Testis (tissue), 2 donors: ENCODE measurements at regions not wholly inside any gene's neighbourhood (a gene's known extent, or its start where the extent isn't known, plus 50 kb on each side); places are given as distances from the start of the nearest gene placed in this dataset.

Experiments
- DNase-seq: peaks from one replicate; pipeline ENCODE4 v3.0.0-alpha.2; 2019
- H3K27ac ChIP-seq, 2 donors: fragments of 200-600 bp; sonication (generic); one replicate each; pipeline ENCODE4 v1.5.1; 2019
- H3K27me3 ChIP-seq: fragments of 200-600 bp; sonication (generic); one replicate; pipeline ENCODE4 v1.5.1; 2019
- H3K36me3 ChIP-seq: fragments of 200-600 bp; sonication (generic); one replicate; pipeline ENCODE4 v1.5.1; 2017; ENCODE audit warnings: low read depth; ENCODE audit errors: missing control alignments
- H3K4me1 ChIP-seq: fragments of 200-600 bp; sonication (generic); one replicate; pipeline ENCODE4 v1.5.1; 2019
- H3K4me3 ChIP-seq, 2 donors: fragments of 200-600 bp; sonication (generic); one replicate each; pipeline ENCODE4 v1.5.1; 2017 to 2019
- H3K9me3 ChIP-seq: fragments of 200-600 bp; sonication (generic); one replicate; pipeline ENCODE4 v1.5.1; 2017
- POLR2A ChIP-seq: fragments of 450-650 bp; IDR thresholded peaks from one replicate; pipeline ENCODE4 v1.6.1; 2017; ENCODE audit warnings: antibody characterized with exemption, mild to moderate bottlenecking, moderate library complexity
- WGBS, 2 donors: methylation state at CpG; one replicate each; pipeline ENCODE4 v1.1.5; 2018; 5-methylcytosine and 5-hydroxymethylcytosine counted together
- intact Hi-C: fragments of 100-400 bp; cut with DNase I; formaldehyde crosslinking; loops from one replicate; pipeline ENCODE4 v1.15.1; 2023; ENCODE audit warnings: low total_unique reads
- TF ChIP-seq, protein P1 (sequence below), 3 experiments: fragments of 450-650 bp in 2 of 3; fragments of 200-600 bp in 1 of 3; sonication (generic) in 1 of 3; IDR thresholded peaks; one replicate each; pipeline ENCODE4 v1.5.1; 2016 to 2019; ENCODE audit warnings: antibody characterized with exemption in 3 of 3, mild to moderate bottlenecking in 2 of 3, moderate library complexity in 1 of 3

DNA sequence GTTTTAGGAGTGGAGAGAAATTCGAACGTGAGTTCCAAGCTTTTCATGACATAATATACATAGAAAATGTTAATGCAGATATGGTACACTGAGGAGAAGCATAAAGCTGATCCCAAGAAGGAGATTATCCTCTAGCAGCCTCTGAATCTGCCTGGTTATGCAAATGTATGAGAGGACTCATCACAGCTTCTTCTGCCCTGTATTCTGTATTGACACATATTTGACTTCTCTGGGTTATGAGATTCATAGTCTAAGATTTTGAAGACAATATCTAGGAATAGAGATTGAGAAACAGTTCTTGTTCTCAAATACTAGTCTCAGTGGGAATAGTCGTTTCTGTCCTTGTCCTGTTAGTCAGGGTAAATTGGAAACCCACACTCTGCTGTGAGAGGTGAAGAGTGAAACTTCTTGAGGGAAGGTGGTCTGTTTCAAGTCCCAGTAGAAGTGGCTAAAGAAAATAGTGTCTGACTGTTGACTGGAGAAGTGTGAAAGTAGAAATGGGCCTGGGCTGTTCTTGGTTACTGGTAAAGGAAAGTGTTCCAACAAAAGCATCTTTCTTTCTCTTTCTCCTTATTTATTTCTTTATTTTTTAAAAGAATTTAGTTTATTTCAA is 1356.6 kb downstream of the SLITRK5 start:
- H3K9me3 ChIP-seq: no peaks in the 10 kb centered on the region
- no peak for DNase-seq
- H3K27ac ChIP-seq: no peak overlapping the region
- no peaks in the 10 kb centered on the region for H3K27me3 ChIP-seq
- WGBS, 2 donors: 79 to 84% methylated on average over 3 of the region's 3 CpGs
- no peaks in the 10 kb centered on the region for H3K4me1 ChIP-seq
- no peaks in the 10 kb centered on the region for H3K36me3 ChIP-seq
- intact Hi-C loops: no loop called here
- H3K4me3 ChIP-seq: no peak overlapping the region
- TF ChIP-seq, protein P1, sequence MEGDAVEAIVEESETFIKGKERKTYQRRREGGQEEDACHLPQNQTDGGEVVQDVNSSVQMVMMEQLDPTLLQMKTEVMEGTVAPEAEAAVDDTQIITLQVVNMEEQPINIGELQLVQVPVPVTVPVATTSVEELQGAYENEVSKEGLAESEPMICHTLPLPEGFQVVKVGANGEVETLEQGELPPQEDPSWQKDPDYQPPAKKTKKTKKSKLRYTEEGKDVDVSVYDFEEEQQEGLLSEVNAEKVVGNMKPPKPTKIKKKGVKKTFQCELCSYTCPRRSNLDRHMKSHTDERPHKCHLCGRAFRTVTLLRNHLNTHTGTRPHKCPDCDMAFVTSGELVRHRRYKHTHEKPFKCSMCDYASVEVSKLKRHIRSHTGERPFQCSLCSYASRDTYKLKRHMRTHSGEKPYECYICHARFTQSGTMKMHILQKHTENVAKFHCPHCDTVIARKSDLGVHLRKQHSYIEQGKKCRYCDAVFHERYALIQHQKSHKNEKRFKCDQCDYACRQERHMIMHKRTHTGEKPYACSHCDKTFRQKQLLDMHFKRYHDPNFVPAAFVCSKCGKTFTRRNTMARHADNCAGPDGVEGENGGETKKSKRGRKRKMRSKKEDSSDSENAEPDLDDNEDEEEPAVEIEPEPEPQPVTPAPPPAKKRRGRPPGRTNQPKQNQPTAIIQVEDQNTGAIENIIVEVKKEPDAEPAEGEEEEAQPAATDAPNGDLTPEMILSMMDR (IDR thresholded peaks at IDR 0.05): no peak
- no peak for TF ChIP-seq POLR2A

DNA sequence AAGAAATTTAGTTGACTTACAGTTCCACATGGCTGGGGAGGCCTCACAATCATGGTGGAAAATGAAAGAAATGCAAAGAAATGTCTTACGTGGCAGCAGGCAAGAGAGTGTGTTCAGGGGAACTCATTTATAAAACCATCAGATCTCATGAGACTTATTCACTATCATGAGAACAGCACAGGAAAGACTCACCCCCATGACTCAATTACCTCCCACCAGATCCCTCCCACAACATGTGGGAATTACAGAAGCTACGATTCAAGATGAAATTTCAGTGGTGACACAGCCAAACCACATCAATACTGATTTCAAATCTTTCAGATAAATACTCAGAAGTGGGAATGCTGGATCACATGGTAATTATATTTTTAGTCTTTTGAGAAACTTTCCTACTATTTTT is 1357.9 kb downstream of the SLITRK5 start:
- Histone ChIP-seq H3K27me3 (no peaks in the 10 kb centered on the region), H3K4me3 (no peak overlapping the region), H3K9me3 (no peaks in the 10 kb centered on the region), H3K4me1 (no peaks in the 10 kb centered on the region), H3K27ac (no peak overlapping the region), H3K36me3 (no peaks in the 10 kb centered on the region)
- 80 to 81% methylated on average over 2 of the region's 2 CpGs for WGBS, 2 donors
- intact Hi-C loops: no loop called here
- TF ChIP-seq POLR2A: no peak
- TF ChIP-seq, protein P1 (IDR thresholded peaks at IDR 0.05): no peak
- no peak for DNase-seq

DNA sequence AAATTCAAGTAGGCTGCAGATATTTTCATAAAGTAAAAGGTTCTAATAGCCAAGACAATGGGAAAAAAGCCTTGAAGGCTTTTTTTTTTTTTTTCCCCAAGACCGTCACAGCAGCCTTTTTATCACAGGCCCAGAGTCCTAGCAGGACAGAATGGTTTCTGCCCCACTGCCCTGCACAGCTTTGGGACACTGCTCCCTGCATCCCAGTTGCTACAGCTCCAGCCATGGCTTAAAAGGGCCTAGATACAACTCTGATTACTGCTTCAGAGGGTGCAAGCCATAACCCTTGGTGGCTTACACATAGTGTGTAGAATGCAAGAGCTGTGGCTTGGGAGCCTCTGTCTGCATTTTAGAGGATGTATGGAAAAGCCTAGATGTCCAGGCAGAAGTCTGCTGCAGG is 1362.8 kb downstream of the SLITRK5 start:
- H3K4me3 ChIP-seq: no peak overlapping the region
- H3K27me3 ChIP-seq: no peaks in the 10 kb centered on the region
- no peaks in the 10 kb centered on the region for H3K36me3 ChIP-seq
- intact Hi-C loops: no loop called here
- no peak for TF ChIP-seq POLR2A
- TF ChIP-seq, protein P1 (IDR thresholded peaks at IDR 0.05): no peak
- no peak overlapping the region for H3K27ac ChIP-seq
- DNase-seq: no peak
- no peaks in the 10 kb centered on the region for H3K9me3 ChIP-seq
- 79 to 100% methylated on average over 1 of the region's 1 CpG for WGBS, 2 donors
- H3K4me1 ChIP-seq: no peaks in the 10 kb centered on the region

DNA sequence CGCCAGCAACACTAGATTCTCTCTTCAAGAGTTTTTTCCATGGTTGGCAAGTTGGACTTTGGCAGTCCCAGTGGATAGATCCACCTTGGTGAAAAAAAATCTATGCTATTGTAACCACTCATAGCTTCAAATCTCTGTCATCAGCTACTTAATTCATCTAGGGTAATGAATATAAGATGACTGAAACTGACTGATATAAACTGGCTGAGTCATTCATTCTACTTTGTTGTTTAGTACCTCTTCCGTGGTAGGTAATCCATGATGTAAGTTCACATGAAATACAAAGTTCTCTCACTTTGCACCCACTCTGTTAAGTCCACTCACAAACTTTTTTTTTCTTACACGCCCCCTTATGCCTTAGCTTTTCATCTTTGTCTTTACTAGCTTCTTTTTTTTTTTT is 1381.5 kb downstream of the SLITRK5 start:
- TF ChIP-seq, protein P1 (IDR thresholded peaks at IDR 0.05): no peak
- no peak for TF ChIP-seq POLR2A
- Histone ChIP-seq H3K4me3 (no peak overlapping the region), H3K27ac (no peak overlapping the region), H3K9me3 (no peaks in the 10 kb centered on the region), H3K27me3 (no peaks in the 10 kb centered on the region), H3K36me3 (no peaks in the 10 kb centered on the region), H3K4me1 (no peaks in the 10 kb centered on the region)
- WGBS, 2 donors: 83 to 88% methylated on average over 3 of the region's 3 CpGs
- intact Hi-C loops: no loop called here
- no peak for DNase-seq

DNA sequence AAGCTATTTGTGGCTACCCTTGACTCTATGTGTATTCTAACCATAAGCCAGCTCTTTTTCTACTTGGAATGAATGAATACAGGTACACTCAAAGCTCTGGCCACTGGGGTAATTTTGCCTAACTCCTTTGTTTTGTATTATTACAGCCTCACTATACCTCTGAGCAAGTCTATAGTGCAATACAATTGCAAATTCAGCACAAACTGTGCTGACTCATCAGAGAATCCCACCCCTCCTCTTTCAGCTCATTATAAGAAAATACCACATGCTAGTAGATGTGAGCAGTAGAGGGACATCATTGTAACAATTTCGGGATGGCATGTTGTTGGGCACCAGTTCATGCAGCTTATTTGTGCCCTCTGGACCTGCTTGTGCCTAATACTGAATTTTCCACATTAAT is 1382.2 kb downstream of the SLITRK5 start:
- TF ChIP-seq, protein P1 (IDR thresholded peaks at IDR 0.05): no peak
- TF ChIP-seq POLR2A: no peak
- no peak overlapping the region for H3K4me3 ChIP-seq
- no peaks in the 10 kb centered on the region for H3K4me1 ChIP-seq
- 61 to 82% methylated on average over 1 of the region's 1 CpG for WGBS, 2 donors
- no peak for DNase-seq
- no peaks in the 10 kb centered on the region for H3K36me3 ChIP-seq
- H3K27ac ChIP-seq: no peak overlapping the region
- intact Hi-C loops: no loop called here
- H3K27me3 ChIP-seq: no peaks in the 10 kb centered on the region
- H3K9me3 ChIP-seq: no peaks in the 10 kb centered on the region
